Upper lobe of right lung (tissue), 1 donor: ENCODE measurements at regions not wholly inside any gene's neighbourhood (a gene's known extent, or its start where the extent isn't known, plus 50 kb on each side); places are given as distances from the start of the nearest gene placed in this dataset.
A peak's percentile ranks its signal among the peaks of the same experiment; 100 is the strongest.

Experiments
- ATAC-seq: fragments of 200-7000 bp; cut with Tn5 transposase; one replicate; pipeline ENCODE4 v1.9.1; 2020; ENCODE audit warnings: mild to moderate bottlenecking, moderate library complexity
- DNase-seq: peaks from one replicate; pipeline ENCODE4 v3.0.0-alpha.2; 2020
- H3K27ac ChIP-seq: fragments of 200-600 bp; one replicate; pipeline ENCODE4 v1.8.0; 2022
- H3K27me3 ChIP-seq: fragments of 200-600 bp; one replicate; pipeline ENCODE4 v1.8.0; 2022; ENCODE audit warnings: mild to moderate bottlenecking
- H3K36me3 ChIP-seq: fragments of 200-600 bp; one replicate; pipeline ENCODE4 v1.8.0; 2022
- H3K4me1 ChIP-seq: fragments of 200-600 bp; one replicate; pipeline ENCODE4 v1.8.0; 2022
- H3K4me3 ChIP-seq: fragments of 200-600 bp; one replicate; pipeline ENCODE4 v1.8.0; 2022; ENCODE audit warnings: mild to moderate bottlenecking
- H3K9me3 ChIP-seq: fragments of 200-600 bp; one replicate; pipeline ENCODE4 v1.8.0; 2022
- CTCF ChIP-seq: fragments of 200-600 bp; IDR thresholded peaks from one replicate; pipeline ENCODE4 v1.8.0; 2022; ENCODE audit warnings: antibody characterized with exemption
- intact Hi-C: fragments of 100-400 bp; cut with DNase I; formaldehyde crosslinking; loops from one replicate; pipeline ENCODE4 v1.11.0; 2022
- donor health status: DM: no; HTN: yes; CAD: no; lungs with severe emphysema.

DNA sequence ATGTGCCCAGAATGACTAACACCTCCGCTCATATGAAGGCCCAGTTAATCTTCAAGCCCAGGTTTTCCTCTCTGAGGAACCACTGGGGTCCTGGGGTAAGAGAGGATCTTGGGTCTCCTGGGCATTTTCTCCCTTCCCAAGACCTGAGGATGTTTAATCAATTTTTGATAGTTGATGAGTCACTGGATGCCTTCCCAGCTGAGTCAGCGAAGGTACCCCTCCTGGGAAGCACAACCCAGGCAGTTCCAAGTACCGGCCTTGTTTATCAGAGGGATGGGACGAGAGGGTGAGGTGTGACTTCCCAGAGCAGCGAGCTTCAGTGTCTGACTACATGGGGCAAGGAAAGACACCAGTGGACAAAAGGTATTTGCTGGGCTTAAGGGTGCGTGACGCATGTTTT, 119.6 kb upstream of the IL12B start:
- no peak overlapping the region for H3K4me3 ChIP-seq
- no peaks in the 10 kb centered on the region for H3K36me3 ChIP-seq
- no peaks in the 10 kb centered on the region for H3K27me3 ChIP-seq
- H3K4me1 ChIP-seq: peaks cover 6% of the 10 kb centered on the region
- DNase-seq (no peak), ATAC-seq (no peak)
- H3K9me3 ChIP-seq: no peaks in the 10 kb centered on the region
- no peak for TF ChIP-seq CTCF
- no peak overlapping the region for H3K27ac ChIP-seq
- intact Hi-C loops: no loop called here

GRCh38 chr5:159450417-159450816, 120.1 kb upstream of the IL12B start:
- Histone ChIP-seq H3K27me3 (no peaks in the 10 kb centered on the region), H3K9me3 (no peaks in the 10 kb centered on the region), H3K36me3 (no peaks in the 10 kb centered on the region), H3K27ac (no peak overlapping the region), H3K4me3 (no peak overlapping the region), H3K4me1 (peaks cover 6% of the 10 kb centered on the region)
- no peak for TF ChIP-seq CTCF
- intact Hi-C loops: no loop called here
- DNase-seq (no peak), ATAC-seq (no peak)

- no peaks in the 10 kb centered on the region for H3K36me3 ChIP-seq
- peaks cover 6% of the 10 kb centered on the region for H3K4me1 ChIP-seq
- DNase-seq (no peak), ATAC-seq (peak; percentile 76)
- intact Hi-C loops: no loop called here
- H3K27me3 ChIP-seq: no peaks in the 10 kb centered on the region
- TF ChIP-seq CTCF: no peak
- no peak overlapping the region for H3K4me3 ChIP-seq
- no peak overlapping the region for H3K27ac ChIP-seq
- no peaks in the 10 kb centered on the region for H3K9me3 ChIP-seq
Observed at GRCh38 chr5:159451197-159452052, 121.1 kb upstream of the IL12B start.

GRCh38 chr5:159452480-159453167, 122.3 kb upstream of the IL12B start:
- intact Hi-C loops: no loop called here
- peaks cover 6% of the 10 kb centered on the region for H3K4me1 ChIP-seq
- H3K27me3 ChIP-seq: no peaks in the 10 kb centered on the region
- no peak overlapping the region for H3K27ac ChIP-seq
- DNase-seq (no peak), ATAC-seq (no peak)
- no peaks in the 10 kb centered on the region for H3K36me3 ChIP-seq
- H3K9me3 ChIP-seq: no peaks in the 10 kb centered on the region
- TF ChIP-seq CTCF: no peak
- no peak overlapping the region for H3K4me3 ChIP-seq

- no peak for ATAC-seq
- intact Hi-C loops: no loop called here
- DNase-seq: no peak
- Histone ChIP-seq H3K27me3 (no peaks in the 10 kb centered on the region), H3K4me3 (no peak overlapping the region), H3K9me3 (no peaks in the 10 kb centered on the region), H3K4me1 (peaks cover 6% of the 10 kb centered on the region), H3K36me3 (no peaks in the 10 kb centered on the region), H3K27ac (no peak overlapping the region)
- TF ChIP-seq CTCF: no peak
Observed at GRCh38 chr5:159453209-159453608, 122.9 kb upstream of the IL12B start.
